HG03135 (cell line): ENCODE measurements at regions not wholly inside any gene's neighbourhood (a gene's known extent, or its start where the extent isn't known, plus 50 kb on each side); places are given as distances from the start of the nearest gene placed in this dataset.
"Not testable (repeated sequence)": the region's sequence is repeated elsewhere in the genome, so short reads cannot be mapped to it uniquely, and the experiment has no call there.

Experiments
- ATAC-seq: cut with Tn5 transposase; IDR thresholded peaks from one replicate; pipeline ENCODE4 v1.9.1; 2021; ENCODE audit warnings: mild to moderate bottlenecking, moderate library complexity; ENCODE audit not compliant: unreplicated experiment

- ATAC-seq: not testable (repeated sequence)
These were observed 191.8 kb downstream of the KLRB1 start for GRCh38 chr12:9415898-9416297.

GRCh38 chr12:9413862-9414261 lies 193.9 kb downstream of the KLRB1 start:
- ATAC-seq: not testable (repeated sequence)

- ATAC-seq: not testable (repeated sequence)
These were observed 195.3 kb downstream of the KLRB1 start for GRCh38 chr12:9412459-9412858.

- not testable (repeated sequence) for ATAC-seq
These were observed 196.0 kb downstream of the KLRB1 start for GRCh38 chr12:9411616-9412268.

GRCh38 chr12:9407425-9407748 lies 199.2 kb upstream of the PZP start:
- ATAC-seq: not testable (repeated sequence)

- no peak for ATAC-seq
These were observed 198.6 kb upstream of the PZP start for GRCh38 chr12:9406564-9407424.

GRCh38 chr12:9405886-9406563 lies 197.8 kb upstream of the PZP start:
- no peak for ATAC-seq

GRCh38 chr12:9404469-9405260 lies 196.5 kb upstream of the PZP start:
- no peak for ATAC-seq

- ATAC-seq: no peak
These were observed 195.8 kb upstream of the PZP start for GRCh38 chr12:9404031-9404430.

- not testable (repeated sequence) for ATAC-seq
These were observed 194.3 kb upstream of the PZP start for GRCh38 chr12:9402432-9403040.

- ATAC-seq: not testable (repeated sequence)
These were observed 188.2 kb upstream of the PZP start for GRCh38 chr12:9396367-9396766.

GRCh38 chr12:9395220-9395619 lies 187.0 kb upstream of the PZP start:
- ATAC-seq: not testable (repeated sequence)

GRCh38 chr12:9392842-9393241 lies 184.6 kb upstream of the PZP start:
- no peak for ATAC-seq

- no peak for ATAC-seq
These were observed 183.6 kb upstream of the PZP start for GRCh38 chr12:9391815-9392214.

- no peak for ATAC-seq
These were observed 182.6 kb upstream of the PZP start for GRCh38 chr12:9390761-9391160.

- no peak for ATAC-seq
These were observed 181.6 kb upstream of the PZP start for GRCh38 chr12:9389796-9390195.

- no peak for ATAC-seq
These were observed 180.2 kb upstream of the PZP start for GRCh38 chr12:9388379-9388778.

GRCh38 chr12:9387450-9387849 lies 179.3 kb upstream of the PZP start:
- ATAC-seq: no peak

- ATAC-seq: no peak
These were observed 175.4 kb upstream of the PZP start for GRCh38 chr12:9383585-9383984.

- no peak for ATAC-seq
These were observed 173.4 kb upstream of the PZP start for GRCh38 chr12:9381619-9382018.

- no peak for ATAC-seq
These were observed 172.5 kb upstream of the PZP start for GRCh38 chr12:9380650-9381049.
